ENCODE measurements at regions not wholly inside any gene's neighbourhood (a gene's known extent, or its start where the extent isn't known, plus 50 kb on each side); places are given as distances from the start of the nearest gene placed in this dataset.

- TF ChIP-seq, protein P1, sequence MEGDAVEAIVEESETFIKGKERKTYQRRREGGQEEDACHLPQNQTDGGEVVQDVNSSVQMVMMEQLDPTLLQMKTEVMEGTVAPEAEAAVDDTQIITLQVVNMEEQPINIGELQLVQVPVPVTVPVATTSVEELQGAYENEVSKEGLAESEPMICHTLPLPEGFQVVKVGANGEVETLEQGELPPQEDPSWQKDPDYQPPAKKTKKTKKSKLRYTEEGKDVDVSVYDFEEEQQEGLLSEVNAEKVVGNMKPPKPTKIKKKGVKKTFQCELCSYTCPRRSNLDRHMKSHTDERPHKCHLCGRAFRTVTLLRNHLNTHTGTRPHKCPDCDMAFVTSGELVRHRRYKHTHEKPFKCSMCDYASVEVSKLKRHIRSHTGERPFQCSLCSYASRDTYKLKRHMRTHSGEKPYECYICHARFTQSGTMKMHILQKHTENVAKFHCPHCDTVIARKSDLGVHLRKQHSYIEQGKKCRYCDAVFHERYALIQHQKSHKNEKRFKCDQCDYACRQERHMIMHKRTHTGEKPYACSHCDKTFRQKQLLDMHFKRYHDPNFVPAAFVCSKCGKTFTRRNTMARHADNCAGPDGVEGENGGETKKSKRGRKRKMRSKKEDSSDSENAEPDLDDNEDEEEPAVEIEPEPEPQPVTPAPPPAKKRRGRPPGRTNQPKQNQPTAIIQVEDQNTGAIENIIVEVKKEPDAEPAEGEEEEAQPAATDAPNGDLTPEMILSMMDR (conservative IDR thresholded peaks at IDR 0.05; ENCODE audit: low read depth, low read length): no peak
- no peak for TF ChIP-seq EZH2phosphoT487 (IDR thresholded peaks at IDR 0.05; ENCODE audit: borderline replicate concordance, low read length)
Measured at GRCh38 chr11:91819777-91820176, 404.8 kb upstream of the FAT3 start.
